Activated T-cell treated with anti-CD3 and anti-CD28 coated beads, Interleukin-2, amount 50 U/mL, for 72 hours (primary cell): ENCODE measurements at regions not wholly inside any gene's neighbourhood (a gene's known extent, or its start where the extent isn't known, plus 50 kb on each side); places are given as distances from the start of the nearest gene placed in this dataset.

Experiments used
- ATAC-seq, 2 donors: fragments of 150-1000 bp; cut with Tn5 transposase; replicated peaks in 1 of 2; 2 replicates each; pipeline ENCODE4 v1.10.0; 2021; ENCODE audit warnings: moderate library complexity in 2 of 2, mild to moderate bottlenecking in 1 of 2
- DNase-seq, 2 donors: peaks; one replicate each; pipeline ENCODE4 v3.0.0; 2021 to 2022; ENCODE audit warnings: mixed read lengths in 1 of 2
- H3K27ac Mint-ChIP-seq: one replicate; pipeline ENCODE4 v1.8.0; 2022; ENCODE audit warnings: mild to moderate bottlenecking, moderate library complexity, mixed read lengths
- H3K27me3 Mint-ChIP-seq: one replicate; pipeline ENCODE4 v1.8.0; 2022; ENCODE audit warnings: low read depth, mixed read lengths
- H3K36me3 Mint-ChIP-seq, 2 donors: one replicate each; pipeline ENCODE4 v1.8.0; 2022; ENCODE audit warnings: mixed read lengths in 2 of 2, mild to moderate bottlenecking in 1 of 2; ENCODE audit not compliant: insufficient read depth in 2 of 2
- H3K4me1 Mint-ChIP-seq: one replicate; pipeline ENCODE4 v1.8.0; 2022; ENCODE audit warnings: low read depth, mixed read lengths
- H3K4me3 Mint-ChIP-seq, 2 donors: one replicate each; pipeline ENCODE4 v1.8.0; 2022; ENCODE audit warnings: mild to moderate bottlenecking in 2 of 2, mixed read lengths in 2 of 2, moderate library complexity in 2 of 2
- H3K9me3 Mint-ChIP-seq, 2 donors: one replicate each; pipeline ENCODE4 v1.8.0; 2022; ENCODE audit warnings: mixed read lengths in 2 of 2

GRCh38 chr1:184297244-184297750, 89.5 kb upstream of the C1orf21 start:
- Mint-ChIP-seq H3K9me3 (no peaks in the 10 kb centered on the region), H3K4me3 (no peak overlapping the region), H3K4me1 (no peaks in the 10 kb centered on the region), H3K27me3 (peaks cover 9% of the 10 kb centered on the region), H3K36me3 (no peaks in the 10 kb centered on the region), H3K27ac (no peak overlapping the region)
- ATAC-seq (no peak), DNase-seq (no peak)

- H3K36me3 Mint-ChIP-seq: peaks cover 0 to under 1% of the 10 kb centered on the region in 2 donors
- no peaks in the 10 kb centered on the region for H3K4me1 Mint-ChIP-seq
- no peak overlapping the region for H3K4me3 Mint-ChIP-seq
- no peak for ATAC-seq
- DNase-seq: no peak
- H3K9me3 Mint-ChIP-seq: peaks cover under 1% of the 10 kb centered on the region in 2 donors
- peaks cover 9% of the 10 kb centered on the region for H3K27me3 Mint-ChIP-seq
- no peak overlapping the region for H3K27ac Mint-ChIP-seq
Measured at GRCh38 chr1:184298440-184299405, 88.1 kb upstream of the C1orf21 start.

GRCh38 chr1:184299406-184299790, 87.4 kb upstream of the C1orf21 start:
- Mint-ChIP-seq H3K36me3 (peaks cover 0 to 3% of the 10 kb centered on the region in 2 donors), H3K4me3 (no peak overlapping the region), H3K4me1 (no peaks in the 10 kb centered on the region), H3K27ac (no peak overlapping the region), H3K9me3 (peaks cover 3 to 4% of the 10 kb centered on the region in 2 donors), H3K27me3 (peaks cover 9% of the 10 kb centered on the region)
- no peak for ATAC-seq
- DNase-seq: no peak

GRCh38 chr1:184299796-184300195, 87.0 kb upstream of the C1orf21 start:
- Mint-ChIP-seq H3K36me3 (peaks cover 0 to 3% of the 10 kb centered on the region in 2 donors), H3K9me3 (peaks cover 3 to 4% of the 10 kb centered on the region in 2 donors), H3K27me3 (peaks cover 9% of the 10 kb centered on the region), H3K4me1 (no peaks in the 10 kb centered on the region), H3K27ac (no peak overlapping the region), H3K4me3 (no peak overlapping the region)
- no peak for DNase-seq
- ATAC-seq: no peak

GRCh38 chr1:184300446-184300845, 86.4 kb upstream of the C1orf21 start:
- no peak for ATAC-seq
- Mint-ChIP-seq H3K9me3 (peaks cover 3 to 4% of the 10 kb centered on the region in 2 donors), H3K27ac (peak overlapping the region; percentile 41), H3K27me3 (peaks cover 9% of the 10 kb centered on the region), H3K4me1 (no peaks in the 10 kb centered on the region), H3K36me3 (peaks cover 0 to 3% of the 10 kb centered on the region in 2 donors), H3K4me3 (no peak overlapping the region)
- DNase-seq: no peak

- DNase-seq: no peak
- Mint-ChIP-seq H3K27ac (no peak overlapping the region), H3K27me3 (peaks cover 9% of the 10 kb centered on the region), H3K4me3 (no peak overlapping the region), H3K36me3 (peaks cover 0 to 3% of the 10 kb centered on the region in 2 donors), H3K4me1 (no peaks in the 10 kb centered on the region), H3K9me3 (peaks cover 3 to 4% of the 10 kb centered on the region in 2 donors)
- ATAC-seq: no peak
Measured at GRCh38 chr1:184301227-184301626, 85.6 kb upstream of the C1orf21 start.

GRCh38 chr1:184302346-184302745, 84.5 kb upstream of the C1orf21 start:
- Mint-ChIP-seq H3K4me1 (no peaks in the 10 kb centered on the region), H3K27ac (peak overlapping the region; percentile 48), H3K4me3 (peak overlapping the region in 1 of 2 donors; percentile 48), H3K36me3 (peaks cover 0 to 3% of the 10 kb centered on the region in 2 donors), H3K27me3 (peaks cover 8% of the 10 kb centered on the region), H3K9me3 (peaks cover 3 to 4% of the 10 kb centered on the region in 2 donors)
- DNase-seq (no peak), ATAC-seq (no peak)

- Mint-ChIP-seq H3K4me3 (no peak overlapping the region), H3K36me3 (no peaks in the 10 kb centered on the region), H3K4me1 (no peaks in the 10 kb centered on the region), H3K27me3 (peaks cover 14% of the 10 kb centered on the region), H3K27ac (no peak overlapping the region), H3K9me3 (no peaks in the 10 kb centered on the region)
- ATAC-seq (no peak), DNase-seq (no peak)
Measured at GRCh38 chr1:184310157-184310819, 76.5 kb upstream of the C1orf21 start.

GRCh38 chr1:184311580-184311979, 75.2 kb upstream of the C1orf21 start:
- no peak overlapping the region for H3K4me3 Mint-ChIP-seq
- H3K27me3 Mint-ChIP-seq: peaks cover 26% of the 10 kb centered on the region
- DNase-seq (no peak), ATAC-seq (no peak)
- no peaks in the 10 kb centered on the region for H3K4me1 Mint-ChIP-seq
- H3K27ac Mint-ChIP-seq: no peak overlapping the region
- no peaks in the 10 kb centered on the region for H3K36me3 Mint-ChIP-seq
- H3K9me3 Mint-ChIP-seq: no peaks in the 10 kb centered on the region

GRCh38 chr1:184315254-184315653, 71.6 kb upstream of the C1orf21 start:
- H3K27me3 Mint-ChIP-seq: peaks cover 28% of the 10 kb centered on the region
- H3K36me3 Mint-ChIP-seq: no peaks in the 10 kb centered on the region
- no peak overlapping the region for H3K27ac Mint-ChIP-seq
- no peak overlapping the region for H3K4me3 Mint-ChIP-seq
- no peak for ATAC-seq
- no peaks in the 10 kb centered on the region for H3K9me3 Mint-ChIP-seq
- DNase-seq: no peak
- no peaks in the 10 kb centered on the region for H3K4me1 Mint-ChIP-seq

- H3K4me3 Mint-ChIP-seq: no peak overlapping the region
- no peaks in the 10 kb centered on the region for H3K4me1 Mint-ChIP-seq
- peaks cover 18% of the 10 kb centered on the region for H3K27me3 Mint-ChIP-seq
- no peak for DNase-seq
- H3K27ac Mint-ChIP-seq: no peak overlapping the region
- no peaks in the 10 kb centered on the region for H3K9me3 Mint-ChIP-seq
- ATAC-seq: no peak
- no peaks in the 10 kb centered on the region for H3K36me3 Mint-ChIP-seq
Measured at GRCh38 chr1:184319879-184320278, 67.0 kb upstream of the C1orf21 start.

- no peak for DNase-seq
- Mint-ChIP-seq H3K4me3 (no peak overlapping the region), H3K9me3 (no peaks in the 10 kb centered on the region), H3K4me1 (no peaks in the 10 kb centered on the region), H3K36me3 (no peaks in the 10 kb centered on the region), H3K27me3 (no peaks in the 10 kb centered on the region), H3K27ac (no peak overlapping the region)
- no peak for ATAC-seq
Measured at GRCh38 chr1:184322253-184322652, 64.6 kb upstream of the C1orf21 start.

- no peaks in the 10 kb centered on the region for H3K36me3 Mint-ChIP-seq
- H3K4me3 Mint-ChIP-seq: no peak overlapping the region
- no peak overlapping the region for H3K27ac Mint-ChIP-seq
- peaks cover 14% of the 10 kb centered on the region for H3K27me3 Mint-ChIP-seq
- DNase-seq (no peak), ATAC-seq (no peak)
- no peaks in the 10 kb centered on the region for H3K9me3 Mint-ChIP-seq
- H3K4me1 Mint-ChIP-seq: peaks cover 4% of the 10 kb centered on the region
Measured at GRCh38 chr1:184324972-184325371, 61.9 kb upstream of the C1orf21 start.
